Upper lobe of left lung (tissue), 4 donors: ENCODE measurements at regions not wholly inside any gene's neighbourhood (a gene's known extent, or its start where the extent isn't known, plus 50 kb on each side); places are given as distances from the start of the nearest gene placed in this dataset.

Experiments used
- POLR2A ChIP-seq, 4 donors: fragments of 450-650 bp; IDR thresholded peaks; one replicate each; pipeline ENCODE4 v1.5.1; 2016 to 2017; ENCODE audit warnings: antibody characterized with exemption in 4 of 4, mild to moderate bottlenecking in 2 of 4
- TF ChIP-seq, protein P1 (sequence below), 6 experiments: fragments of 450-650 bp in 4 of 6; fragments of 200-600 bp in 2 of 6; sonication (generic) in 2 of 6; IDR thresholded peaks; one replicate each; pipeline ENCODE4 v1.5.1; 2016 to 2019; ENCODE audit warnings: antibody characterized with exemption in 6 of 6

DNA sequence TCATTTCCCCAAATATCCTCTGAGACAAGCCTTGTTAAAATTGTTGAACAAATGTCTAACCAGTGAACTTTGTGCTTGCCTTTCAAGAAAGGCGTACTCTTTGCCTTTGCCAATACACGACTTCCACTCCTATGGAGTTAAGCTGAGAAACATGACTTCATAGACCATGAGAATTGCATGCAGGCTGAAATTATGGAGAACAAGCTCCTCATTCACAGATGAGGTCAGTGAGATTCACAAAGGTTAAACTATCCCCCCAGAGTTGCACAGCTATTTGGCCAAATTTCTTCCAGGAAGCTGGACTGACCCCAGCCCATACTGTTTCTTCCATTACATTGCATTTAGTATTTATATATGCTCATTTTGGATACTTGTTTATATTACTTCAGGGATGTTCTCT lies 221.4 kb upstream of the SEMA3C start:
- TF ChIP-seq, protein P1, sequence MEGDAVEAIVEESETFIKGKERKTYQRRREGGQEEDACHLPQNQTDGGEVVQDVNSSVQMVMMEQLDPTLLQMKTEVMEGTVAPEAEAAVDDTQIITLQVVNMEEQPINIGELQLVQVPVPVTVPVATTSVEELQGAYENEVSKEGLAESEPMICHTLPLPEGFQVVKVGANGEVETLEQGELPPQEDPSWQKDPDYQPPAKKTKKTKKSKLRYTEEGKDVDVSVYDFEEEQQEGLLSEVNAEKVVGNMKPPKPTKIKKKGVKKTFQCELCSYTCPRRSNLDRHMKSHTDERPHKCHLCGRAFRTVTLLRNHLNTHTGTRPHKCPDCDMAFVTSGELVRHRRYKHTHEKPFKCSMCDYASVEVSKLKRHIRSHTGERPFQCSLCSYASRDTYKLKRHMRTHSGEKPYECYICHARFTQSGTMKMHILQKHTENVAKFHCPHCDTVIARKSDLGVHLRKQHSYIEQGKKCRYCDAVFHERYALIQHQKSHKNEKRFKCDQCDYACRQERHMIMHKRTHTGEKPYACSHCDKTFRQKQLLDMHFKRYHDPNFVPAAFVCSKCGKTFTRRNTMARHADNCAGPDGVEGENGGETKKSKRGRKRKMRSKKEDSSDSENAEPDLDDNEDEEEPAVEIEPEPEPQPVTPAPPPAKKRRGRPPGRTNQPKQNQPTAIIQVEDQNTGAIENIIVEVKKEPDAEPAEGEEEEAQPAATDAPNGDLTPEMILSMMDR (IDR thresholded peaks at IDR 0.05): no peak
- TF ChIP-seq POLR2A (IDR thresholded peaks at IDR 0.05): no peak
